ENCODE measurements at regions not wholly inside any gene's neighbourhood (a gene's known extent, or its start where the extent isn't known, plus 50 kb on each side); places are given as distances from the start of the nearest gene placed in this dataset.
"Not testable (repeated sequence)": the region's sequence is repeated elsewhere in the genome, so short reads cannot be mapped to it uniquely, and the experiment has no call there.

- DNase-seq: no peak
Measured at GRCh38 chr13:50618206-50618605, 225.3 kb downstream of the DLEU7 start.

- DNase-seq: peak; percentile 88
Measured at GRCh38 chr13:50626101-50626547, 217.4 kb downstream of the DLEU7 start.

GRCh38 chr13:50627111-50627510 lies 216.4 kb downstream of the DLEU7 start:
- no peak for DNase-seq

- DNase-seq: not testable (repeated sequence)
Measured at GRCh38 chr13:50628512-50628911, 215.0 kb downstream of the DLEU7 start.

GRCh38 chr13:50629497-50629896 lies 214.0 kb downstream of the DLEU7 start:
- no peak for DNase-seq

DNA sequence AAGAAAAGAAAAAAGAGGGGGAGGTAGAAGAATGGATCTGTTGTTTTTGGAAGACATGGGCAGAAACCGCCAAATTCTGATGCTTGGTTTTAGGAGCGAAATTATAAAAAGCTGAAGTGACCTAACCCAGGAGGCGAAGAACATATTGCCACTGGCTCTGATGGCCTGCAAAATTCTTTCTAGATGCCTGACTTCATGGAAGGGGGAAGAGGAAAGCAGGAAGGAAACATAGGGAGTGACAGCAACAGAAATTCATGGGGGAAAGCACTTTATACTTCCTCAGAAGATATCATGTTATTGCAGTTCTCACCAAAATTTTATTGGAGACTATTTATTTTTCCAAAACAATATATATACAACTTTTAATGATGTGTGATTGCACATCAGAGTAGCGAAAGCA lies 213.5 kb downstream of the DLEU7 start:
- DNase-seq: no peak

GRCh38 chr13:50631041-50631440 lies 212.5 kb downstream of the DLEU7 start:
- DNase-seq: no peak

GRCh38 chr13:50634339-50634738 lies 209.2 kb downstream of the DLEU7 start:
- DNase-seq: no peak

DNA sequence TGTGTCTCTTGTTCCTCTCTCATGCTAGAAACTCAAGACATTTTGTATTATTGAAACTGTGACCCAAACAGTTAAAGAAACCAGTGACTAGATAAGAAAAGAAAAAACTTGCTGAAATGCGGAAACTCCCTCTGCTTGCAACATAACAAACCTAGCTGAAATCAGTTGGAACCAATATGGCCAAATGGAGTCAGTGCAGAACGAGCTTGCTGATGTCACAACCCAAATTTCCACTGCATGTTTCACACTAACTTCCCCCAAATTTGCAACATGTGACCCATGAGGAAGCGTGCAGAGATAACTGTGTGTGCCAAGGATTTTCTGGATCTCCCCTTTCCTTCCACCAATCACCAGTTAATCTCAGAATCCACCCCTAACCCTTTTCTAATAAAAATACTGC lies 208.0 kb downstream of the DLEU7 start:
- peak; percentile 33 for DNase-seq

DNA sequence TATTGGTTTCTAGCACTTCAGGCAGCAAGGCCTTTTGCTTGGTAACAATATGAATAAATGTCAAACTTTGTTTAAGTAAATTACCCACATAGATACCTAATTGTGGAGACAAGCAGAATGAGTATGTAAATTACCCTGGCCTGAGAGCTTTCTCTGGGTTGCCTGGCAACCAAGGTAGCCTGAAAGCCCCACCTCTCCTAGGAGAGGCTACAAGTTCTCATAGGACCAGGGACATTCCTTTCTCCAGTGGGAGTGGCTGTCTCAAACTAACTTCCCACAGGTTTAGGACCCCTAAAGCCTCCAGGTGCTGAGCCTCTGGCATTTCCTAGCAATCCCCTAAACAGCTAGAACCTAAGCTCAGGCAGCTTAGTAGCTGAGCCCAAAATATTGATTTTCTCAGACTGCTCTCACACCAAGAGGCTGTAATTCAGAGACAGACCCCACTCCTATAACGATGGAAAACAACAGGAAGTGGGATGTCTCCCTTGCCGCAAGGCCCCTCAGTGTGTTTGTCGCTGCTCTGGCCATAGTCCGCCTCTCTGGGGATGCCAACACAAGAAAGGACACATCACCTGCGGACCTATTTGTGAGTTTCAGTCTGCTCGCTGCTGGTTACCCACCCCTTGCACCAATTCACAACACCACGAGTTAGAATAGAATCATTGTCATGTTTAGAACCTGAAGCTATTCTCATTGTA lies 207.3 kb downstream of the DLEU7 start:
- DNase-seq: no peak

DNA sequence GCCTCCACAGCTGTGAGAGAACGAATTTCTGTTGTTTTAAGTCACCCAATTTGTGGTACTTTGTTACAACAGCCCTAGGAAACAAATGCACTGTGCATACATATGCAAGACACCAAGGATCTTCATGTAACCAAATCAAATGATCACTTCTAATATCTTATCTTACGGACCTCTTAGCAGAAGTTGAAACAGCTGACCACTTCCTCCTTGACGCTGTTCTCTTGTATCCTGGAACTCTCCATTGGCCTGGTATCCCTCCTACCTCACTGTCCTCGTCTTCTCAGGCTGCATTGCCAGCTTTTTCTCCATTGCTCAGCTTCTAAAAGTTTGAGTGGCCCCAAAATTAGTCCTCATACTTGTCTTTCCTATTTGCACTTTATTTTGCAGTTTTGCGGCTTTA lies 200.4 kb downstream of the DLEU7 start:
- no peak for DNase-seq

GRCh38 chr13:50644081-50644871 lies 199.2 kb downstream of the DLEU7 start:
- DNase-seq: no peak

- DNase-seq: peak; percentile 85
Measured at GRCh38 chr13:50645092-50645491, 198.4 kb downstream of the DLEU7 start.

- DNase-seq: peak; percentile 76
Measured at GRCh38 chr13:50646070-50646469, 197.4 kb downstream of the DLEU7 start.

- DNase-seq: no peak
Measured at GRCh38 chr13:50649211-50649610, 194.3 kb downstream of the DLEU7 start.

GRCh38 chr13:50650592-50651504 lies 192.6 kb downstream of the DLEU7 start:
- DNase-seq: peak; percentile 26

DNA sequence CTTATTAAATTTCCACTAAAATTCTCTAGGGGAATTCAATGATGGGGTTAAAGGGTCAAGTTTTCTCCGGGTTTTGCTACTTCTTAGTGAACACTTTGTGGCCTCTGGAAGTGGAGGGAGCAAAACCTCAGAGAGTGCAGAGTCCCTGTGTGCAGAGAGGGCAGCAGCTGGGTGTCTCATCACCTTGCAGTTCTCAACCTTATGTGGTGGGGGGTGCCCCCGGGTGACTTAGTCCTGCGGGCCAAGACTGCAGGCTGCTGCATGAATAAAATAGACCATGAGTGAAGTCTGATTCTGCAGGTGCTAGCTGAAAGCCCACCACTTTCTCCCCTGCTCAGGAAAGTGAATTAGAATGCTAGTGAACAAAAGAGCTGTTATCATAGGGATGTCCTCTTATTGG lies 191.6 kb downstream of the DLEU7 start:
- no peak for DNase-seq

DNA sequence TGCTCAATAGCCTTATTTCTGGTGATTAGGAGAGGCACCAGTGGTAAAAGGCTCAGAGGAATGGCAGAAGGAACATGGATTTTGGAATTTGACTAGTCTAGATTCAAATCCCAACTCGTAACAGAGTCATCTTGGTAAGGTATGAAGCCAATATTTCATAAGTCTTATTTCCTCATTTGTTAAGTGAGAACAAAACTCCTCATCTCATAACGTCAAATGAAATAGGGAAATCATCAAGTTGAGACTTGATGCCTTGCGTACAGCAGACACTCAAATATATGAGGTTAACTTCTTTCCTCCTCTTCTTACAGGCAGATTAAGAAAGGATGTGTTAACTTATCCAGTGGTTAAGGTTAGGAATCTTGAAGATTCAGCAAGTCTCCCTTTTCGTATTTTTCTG lies 189.2 kb downstream of the DLEU7 start:
- DNase-seq: no peak

DNA sequence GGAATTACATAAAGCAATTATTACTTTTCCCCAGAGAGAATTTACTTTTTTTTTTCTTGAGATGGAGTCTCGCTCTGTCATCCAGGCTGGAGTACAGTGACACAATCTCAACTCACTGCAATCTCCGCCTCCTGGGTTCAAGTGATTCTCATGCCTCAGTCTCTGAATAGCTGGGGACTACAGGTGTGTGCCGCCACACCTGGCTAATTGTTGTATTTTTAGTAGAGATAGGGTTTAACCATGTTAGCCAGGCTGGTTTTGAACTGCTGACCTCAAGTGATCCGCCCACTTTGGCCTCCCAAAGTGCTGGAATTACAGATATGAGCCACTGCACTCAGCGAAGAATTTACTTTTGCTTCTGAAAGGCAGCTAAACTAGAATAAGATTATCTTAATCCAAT lies 181.6 kb downstream of the DLEU7 start:
- not testable (repeated sequence) for DNase-seq

GRCh38 chr13:50664951-50665350 lies 178.5 kb downstream of the DLEU7 start:
- no peak for DNase-seq

- no peak for DNase-seq
Measured at GRCh38 chr13:50668049-50668448, 175.4 kb downstream of the DLEU7 start.

DNA sequence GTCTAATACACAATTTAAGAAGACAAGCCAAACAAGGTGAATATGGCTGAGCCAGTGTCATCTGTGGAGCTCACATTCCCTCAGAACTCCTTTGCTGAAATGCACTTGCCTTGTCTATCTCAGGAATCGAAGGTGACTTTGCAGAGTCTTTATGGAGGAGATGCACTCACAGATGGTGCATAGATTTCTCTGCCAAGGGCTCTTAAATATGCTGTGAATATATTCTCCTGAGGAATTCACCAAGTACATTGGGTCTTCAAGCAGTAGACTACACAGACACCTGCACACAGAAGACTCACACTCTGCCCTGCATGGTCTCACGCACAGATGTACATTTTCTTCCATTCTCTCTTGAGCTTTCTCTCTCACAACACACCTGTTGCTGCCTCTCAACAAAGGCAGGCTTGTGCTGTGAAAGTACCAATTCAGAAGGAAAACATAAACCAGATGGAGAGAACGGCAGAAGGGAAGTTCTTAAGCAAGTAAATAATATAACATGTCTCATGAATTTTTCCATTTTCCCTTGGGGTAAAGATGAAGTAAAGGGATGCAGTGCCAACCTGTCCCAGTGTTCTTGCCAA lies 174.7 kb downstream of the DLEU7 start:
- DNase-seq: no peak

- no peak for DNase-seq
Measured at GRCh38 chr13:50670272-50670671, 173.2 kb downstream of the DLEU7 start.

All from fibroblast of skin of right quadriceps (primary cell).